GM21381 (cell line): ENCODE measurements at regions not wholly inside any gene's neighbourhood (a gene's known extent, or its start where the extent isn't known, plus 50 kb on each side); places are given as distances from the start of the nearest gene placed in this dataset.

Experiments
- ATAC-seq: cut with Tn5 transposase; IDR thresholded peaks from one replicate; pipeline ENCODE4 v1.9.1; 2021; ENCODE audit warnings: mild to moderate bottlenecking, moderate library complexity; ENCODE audit not compliant: unreplicated experiment

- no peak for ATAC-seq
Measured at GRCh38 chr1:87600854-87601253, 272.2 kb downstream of the LMO4 start.

- ATAC-seq = no peak
Measured at GRCh38 chr1:87603626-87604025, 274.9 kb downstream of the LMO4 start.

GRCh38 chr1:87612956-87613355 is 284.3 kb downstream of the LMO4 start:
- ATAC-seq = no peak

GRCh38 chr1:87615491-87615890 is 286.8 kb downstream of the LMO4 start:
- ATAC-seq = no peak

- no peak for ATAC-seq
Measured at GRCh38 chr1:87615901-87616300, 287.2 kb downstream of the LMO4 start.

- no peak for ATAC-seq
Measured at GRCh38 chr1:87620807-87621206, 292.1 kb downstream of the LMO4 start.

- ATAC-seq = no peak
Measured at GRCh38 chr1:87629673-87630072, 301.0 kb downstream of the LMO4 start.

- ATAC-seq = no peak
Measured at GRCh38 chr1:87632232-87632631, 303.6 kb downstream of the LMO4 start.

- no peak for ATAC-seq
Measured at GRCh38 chr1:87636198-87636892, 307.7 kb downstream of the LMO4 start.

GRCh38 chr1:87638636-87639035 is 310.0 kb downstream of the LMO4 start:
- no peak for ATAC-seq

- no peak for ATAC-seq
Measured at GRCh38 chr1:87641996-87642395, 313.3 kb downstream of the LMO4 start.

GRCh38 chr1:87642581-87643221 is 314.0 kb downstream of the LMO4 start:
- no peak for ATAC-seq

GRCh38 chr1:87644033-87644578 is 315.4 kb downstream of the LMO4 start:
- ATAC-seq = no peak

GRCh38 chr1:87644579-87645190 is 316.0 kb downstream of the LMO4 start:
- ATAC-seq = no peak

- ATAC-seq = no peak
Measured at GRCh38 chr1:87647430-87648177, 318.9 kb downstream of the LMO4 start.

GRCh38 chr1:87648323-87649119 is 319.8 kb downstream of the LMO4 start:
- ATAC-seq = no peak

GRCh38 chr1:87650306-87650705 is 321.6 kb downstream of the LMO4 start:
- no peak for ATAC-seq

GRCh38 chr1:87652176-87652575 is 323.5 kb downstream of the LMO4 start:
- ATAC-seq = no peak

GRCh38 chr1:87665151-87665550 is 336.5 kb downstream of the LMO4 start:
- no peak for ATAC-seq

GRCh38 chr1:87666681-87667080 is 338.0 kb downstream of the LMO4 start:
- no peak for ATAC-seq
